ENCODE measurements at regions not wholly inside any gene's neighbourhood (a gene's known extent, or its start where the extent isn't known, plus 50 kb on each side); places are given as distances from the start of the nearest gene placed in this dataset.

- POLR2A ChIA-PET: no interaction called here
- no peak for ATAC-seq
- no peak for FAIRE-seq
- WGBS (ENCODE audit: missing lambda C conversion rate): 88% methylated on average over 4 of the region's 4 CpGs
- Histone ChIP-seq H3K9me3 (no peaks in the 10 kb centered on the region), H3K4me3 (no peak overlapping the region), H3K4me2 (no peak overlapping the region), H3K27ac (no peak overlapping the region), H3K4me1 (no peaks in the 10 kb centered on the region)
- DNase-seq (ENCODE audit: low read depth in 1 of 2, low spot score in 1 of 2): no peak
- TF ChIP-seq, protein P1, sequence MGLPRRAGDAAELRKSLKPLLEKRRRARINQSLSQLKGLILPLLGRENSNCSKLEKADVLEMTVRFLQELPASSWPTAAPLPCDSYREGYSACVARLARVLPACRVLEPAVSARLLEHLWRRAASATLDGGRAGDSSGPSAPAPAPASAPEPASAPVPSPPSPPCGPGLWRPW (IDR thresholded peaks at IDR 0.05): no peak
- no peak for TF ChIP-seq SREBF2 (IDR thresholded peaks at IDR 0.05)
- TF ChIP-seq CEBPB (IDR thresholded peaks at IDR 0.05): no peak
- CTCF ChIA-PET: interaction anchor here (0.9 kb wide), 1 partner anchor 20 kb away, joined by 3 read pairs; no protein-coding TSS in a partner anchor
Measured at GRCh38 chr5:93821891-93822415, 80.6 kb upstream of the POU5F2 start.

DNA sequence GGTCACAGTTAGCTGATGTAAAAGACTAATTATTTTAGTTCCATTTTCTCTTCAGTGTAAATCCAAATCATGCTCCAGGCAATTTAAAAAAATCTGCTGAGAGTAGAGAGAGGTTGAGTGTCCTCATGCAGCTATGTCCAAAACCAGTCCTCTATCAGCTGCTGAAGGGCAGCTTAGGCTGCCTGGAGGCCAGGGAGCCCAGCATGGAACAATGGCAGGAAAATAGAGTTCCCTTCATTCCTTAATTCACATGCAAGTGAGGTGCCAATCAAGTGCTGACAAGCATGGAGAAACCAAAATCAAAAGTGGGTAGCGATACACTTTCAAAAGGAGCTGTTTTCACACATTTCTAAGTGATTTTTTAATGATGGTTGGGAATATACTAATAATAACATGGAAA, 78.3 kb upstream of the POU5F2 start:
- Histone ChIP-seq H3K4me3 (no peak overlapping the region), H3K4me1 (no peaks in the 10 kb centered on the region), H3K27ac (no peak overlapping the region), H3K4me2 (no peak overlapping the region), H3K9me3 (no peaks in the 10 kb centered on the region)
- TF ChIP-seq TP53 (CRISPR knock-in tag; IDR thresholded peaks at IDR 0.05) (no peak), SREBF2 (IDR thresholded peaks at IDR 0.05) (no peak), ZNF302 (CRISPR knock-in tag; IDR thresholded peaks at IDR 0.05) (no peak), RNF2 (IDR thresholded peaks at IDR 0.05; ENCODE audit: borderline replicate concordance, low read depth) (no peak)
- DNase-seq (ENCODE audit: low read depth in 1 of 2, low spot score in 1 of 2): no peak
- no peak for FAIRE-seq
- CTCF ChIA-PET: no interaction called here
- WGBS (ENCODE audit: missing lambda C conversion rate): 97% methylated on average over 1 of the region's 1 CpG
- POLR2A ChIA-PET: no interaction called here
- no peak for ATAC-seq

DNA sequence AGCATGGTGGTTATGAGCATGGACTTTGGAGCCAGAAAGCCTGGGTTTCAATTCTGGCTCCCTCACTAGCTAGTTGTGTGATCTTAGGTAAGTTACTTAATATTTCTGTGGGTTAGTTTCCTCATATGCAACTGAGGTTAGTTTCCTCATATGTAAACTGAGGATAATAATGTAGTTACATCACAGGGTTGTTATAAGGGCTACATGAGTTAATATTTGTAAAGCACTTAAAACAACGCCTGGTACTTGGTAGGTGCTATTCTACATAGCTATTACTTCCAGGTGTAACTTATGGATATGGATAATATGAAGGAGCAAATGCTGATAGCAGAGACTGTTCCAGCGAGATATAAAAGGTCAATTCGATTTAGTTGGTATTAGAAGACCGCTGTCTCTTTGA, 69.4 kb upstream of the POU5F2 start:
- Histone ChIP-seq H3K4me2 (no peak overlapping the region), H3K4me1 (no peaks in the 10 kb centered on the region), H3K4me3 (no peak overlapping the region), H3K9me3 (no peaks in the 10 kb centered on the region), H3K27ac (no peak overlapping the region)
- ATAC-seq (no peak), FAIRE-seq (no peak), DNase-seq (ENCODE audit: low read depth in 1 of 2, low spot score in 1 of 2) (no peak)
- POLR2A ChIA-PET: no interaction called here
- no peak for TF ChIP-seq FOSL2 (IDR thresholded peaks at IDR 0.05)
- no peak for TF ChIP-seq FOSL2 (CRISPR knock-in tag; IDR thresholded peaks at IDR 0.05)
- TF ChIP-seq TP53 (CRISPR knock-in tag; IDR thresholded peaks at IDR 0.05): no peak
- TF ChIP-seq E2F6 (IDR thresholded peaks at IDR 0.05; ENCODE audit: borderline replicate concordance, low read depth): no peak
- no peak for TF ChIP-seq RFX5 (IDR thresholded peaks at IDR 0.05)
- TF ChIP-seq, protein P2, sequence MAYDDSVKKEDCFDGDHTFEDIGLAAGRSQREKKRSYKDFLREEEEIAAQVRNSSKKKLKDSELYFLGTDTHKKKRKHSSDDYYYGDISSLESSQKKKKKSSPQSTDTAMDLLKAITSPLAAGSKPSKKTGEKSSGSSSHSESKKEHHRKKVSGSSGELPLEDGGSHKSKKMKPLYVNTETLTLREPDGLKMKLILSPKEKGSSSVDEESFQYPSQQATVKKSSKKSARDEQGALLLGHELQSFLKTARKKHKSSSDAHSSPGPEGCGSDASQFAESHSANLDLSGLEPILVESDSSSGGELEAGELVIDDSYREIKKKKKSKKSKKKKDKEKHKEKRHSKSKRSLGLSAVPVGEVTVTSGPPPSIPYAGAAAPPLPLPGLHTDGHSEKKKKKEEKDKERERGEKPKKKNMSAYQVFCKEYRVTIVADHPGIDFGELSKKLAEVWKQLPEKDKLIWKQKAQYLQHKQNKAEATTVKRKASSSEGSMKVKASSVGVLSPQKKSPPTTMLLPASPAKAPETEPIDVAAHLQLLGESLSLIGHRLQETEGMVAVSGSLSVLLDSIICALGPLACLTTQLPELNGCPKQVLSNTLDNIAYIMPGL (CRISPR knock-in tag; IDR thresholded peaks at IDR 0.05; ENCODE audit: borderline replicate concordance): no peak
- no peak for TF ChIP-seq ZC3H11A (IDR thresholded peaks at IDR 0.05)
- TF ChIP-seq EP300 (IDR thresholded peaks at IDR 0.05): no peak
- TF ChIP-seq SREBF2 (IDR thresholded peaks at IDR 0.05): no peak
- TF ChIP-seq POLR2A (IDR thresholded peaks at IDR 0.05; ENCODE audit: low read length): no peak
- TF ChIP-seq MYC (IDR thresholded peaks at IDR 0.05; ENCODE audit: borderline replicate concordance, low read length): no peak
- TF ChIP-seq ZSCAN20 (CRISPR knock-in tag; IDR thresholded peaks at IDR 0.05): no peak
- no peak for TF ChIP-seq KDM5A (IDR thresholded peaks at IDR 0.05)
- no peak for TF ChIP-seq BHLHE40 (IDR thresholded peaks at IDR 0.05; ENCODE audit: low read depth, low read length)
- TF ChIP-seq, protein P1 (IDR thresholded peaks at IDR 0.05): no peak
- no peak for TF ChIP-seq GATA3 (IDR thresholded peaks at IDR 0.05; ENCODE audit: borderline replicate concordance)
- no peak for TF ChIP-seq CEBPB (IDR thresholded peaks at IDR 0.05)
- no peak for TF ChIP-seq RAD21 (conservative IDR thresholded peaks at IDR 0.05 in 1 of 2, IDR thresholded peaks at IDR 0.05 in 1 of 2)
- no peak for TF ChIP-seq BCL3 (IDR thresholded peaks at IDR 0.05)
- TF ChIP-seq EHMT2 (IDR thresholded peaks at IDR 0.05; ENCODE audit: low read depth): no peak
- TF ChIP-seq, protein P3, sequence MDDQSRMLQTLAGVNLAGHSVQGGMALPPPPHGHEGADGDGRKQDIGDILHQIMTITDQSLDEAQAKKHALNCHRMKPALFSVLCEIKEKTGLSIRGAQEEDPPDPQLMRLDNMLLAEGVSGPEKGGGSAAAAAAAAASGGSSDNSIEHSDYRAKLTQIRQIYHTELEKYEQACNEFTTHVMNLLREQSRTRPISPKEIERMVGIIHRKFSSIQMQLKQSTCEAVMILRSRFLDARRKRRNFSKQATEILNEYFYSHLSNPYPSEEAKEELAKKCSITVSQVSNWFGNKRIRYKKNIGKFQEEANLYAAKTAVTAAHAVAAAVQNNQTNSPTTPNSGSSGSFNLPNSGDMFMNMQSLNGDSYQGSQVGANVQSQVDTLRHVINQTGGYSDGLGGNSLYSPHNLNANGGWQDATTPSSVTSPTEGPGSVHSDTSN (IDR thresholded peaks at IDR 0.05): no peak
- CTCF ChIA-PET: interaction anchor here (0.5 to 1.3 kb wide), 2 partner anchors 10 to 160 kb away, joined by 3 to 10 read pairs; no protein-coding TSS in a partner anchor
- 87% methylated on average over 4 of the region's 4 CpGs for WGBS (ENCODE audit: missing lambda C conversion rate)
